ENCODE measurements at regions not wholly inside any gene's neighbourhood (a gene's known extent, or its start where the extent isn't known, plus 50 kb on each side); places are given as distances from the start of the nearest gene placed in this dataset.

DNA sequence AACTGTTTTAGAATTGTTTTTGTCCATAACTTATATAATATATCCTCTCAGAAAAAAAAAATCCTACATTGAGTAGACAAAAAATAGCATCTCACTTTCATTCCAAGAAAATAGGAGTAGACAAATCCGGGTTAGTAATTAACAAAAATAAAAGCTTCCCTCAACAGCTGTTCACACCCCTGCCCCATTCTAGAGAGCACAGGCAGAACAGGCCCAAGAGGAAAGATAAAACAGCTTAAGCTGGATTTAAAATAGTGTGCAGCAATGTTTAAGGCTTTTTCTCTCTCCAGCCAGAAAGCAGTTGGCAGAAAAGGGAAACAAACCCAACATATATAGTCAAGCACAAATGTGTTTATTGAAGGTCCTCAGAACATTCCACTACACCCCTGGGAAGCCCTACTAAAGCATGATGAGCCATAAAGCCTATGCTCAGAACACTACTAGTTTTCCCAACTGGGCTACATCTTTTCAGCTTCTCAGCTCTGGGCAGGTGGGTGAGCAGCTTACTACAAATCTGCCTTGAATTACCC is 189.9 kb downstream of the MTERF1 start:
- Histone ChIP-seq H3K27me3 (replicated peaks; ENCODE audit: insufficient read depth, low read depth, low read length, poor library complexity) (no peaks in the 10 kb centered on the region), H3K4me3 (ENCODE audit: low read depth, low read length, poor library complexity, severe bottlenecking) (no peak overlapping the region), H3K27ac (ENCODE audit: low read depth, low read length, poor library complexity, severe bottlenecking) (no peak overlapping the region), H3K4me1 (ENCODE audit: insufficient read depth, low read length, poor library complexity, severe bottlenecking) (peaks cover 6% of the 10 kb centered on the region), H3K9me3 (ENCODE audit: low read depth, low read length, poor library complexity, severe bottlenecking) (no peaks in the 10 kb centered on the region), H3K36me3 (ENCODE audit: insufficient read depth, low read length, poor library complexity, severe bottlenecking) (no peaks in the 10 kb centered on the region)
- no peak for DNase-seq (ENCODE audit: low spot score)
- POLR2A ChIA-PET (ENCODE audit: low non-redundant PET), result no interaction called here
- no TSS peak for BruUV-seq (replicated peaks)
- TF ChIP-seq, protein P1, sequence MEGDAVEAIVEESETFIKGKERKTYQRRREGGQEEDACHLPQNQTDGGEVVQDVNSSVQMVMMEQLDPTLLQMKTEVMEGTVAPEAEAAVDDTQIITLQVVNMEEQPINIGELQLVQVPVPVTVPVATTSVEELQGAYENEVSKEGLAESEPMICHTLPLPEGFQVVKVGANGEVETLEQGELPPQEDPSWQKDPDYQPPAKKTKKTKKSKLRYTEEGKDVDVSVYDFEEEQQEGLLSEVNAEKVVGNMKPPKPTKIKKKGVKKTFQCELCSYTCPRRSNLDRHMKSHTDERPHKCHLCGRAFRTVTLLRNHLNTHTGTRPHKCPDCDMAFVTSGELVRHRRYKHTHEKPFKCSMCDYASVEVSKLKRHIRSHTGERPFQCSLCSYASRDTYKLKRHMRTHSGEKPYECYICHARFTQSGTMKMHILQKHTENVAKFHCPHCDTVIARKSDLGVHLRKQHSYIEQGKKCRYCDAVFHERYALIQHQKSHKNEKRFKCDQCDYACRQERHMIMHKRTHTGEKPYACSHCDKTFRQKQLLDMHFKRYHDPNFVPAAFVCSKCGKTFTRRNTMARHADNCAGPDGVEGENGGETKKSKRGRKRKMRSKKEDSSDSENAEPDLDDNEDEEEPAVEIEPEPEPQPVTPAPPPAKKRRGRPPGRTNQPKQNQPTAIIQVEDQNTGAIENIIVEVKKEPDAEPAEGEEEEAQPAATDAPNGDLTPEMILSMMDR (conservative IDR thresholded peaks at IDR 0.05; ENCODE audit: low read depth, low read length), result no peak
- TF ChIP-seq EZH2 (IDR thresholded peaks at IDR 0.05; ENCODE audit: borderline replicate concordance, low read depth, low read length, poor library complexity, severe bottlenecking), result no peak
- CTCF ChIA-PET, result no interaction called here
- intact Hi-C loops (cut with micrococcal nuclease; ENCODE audit: unreplicated experiment), result no loop called here

DNA sequence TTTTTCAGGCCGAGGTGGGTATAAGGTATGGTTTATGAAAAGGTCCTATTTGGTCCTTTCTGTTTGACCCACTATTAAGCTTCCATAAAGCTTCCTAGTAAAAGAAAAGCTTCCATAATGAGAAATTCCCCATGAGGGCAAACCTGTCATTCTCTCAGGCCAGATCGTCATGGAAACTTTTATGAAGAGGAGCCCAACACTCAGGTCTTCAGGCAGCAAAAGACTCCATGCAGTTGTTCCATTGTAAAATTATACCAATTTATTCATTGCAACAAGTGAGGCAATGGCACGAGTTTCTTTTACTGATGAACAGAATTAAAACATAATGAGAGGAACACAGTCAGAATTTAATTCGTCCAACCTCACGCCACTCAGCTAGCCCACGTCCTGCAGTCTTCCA is 188.6 kb downstream of the MTERF1 start:
- no peaks in the 10 kb centered on the region for H3K9me3 ChIP-seq (ENCODE audit: low read depth, low read length, poor library complexity, severe bottlenecking)
- ChIA-PET POLR2A (ENCODE audit: low non-redundant PET) (no interaction called here), CTCF (no interaction called here)
- TF ChIP-seq EZH2 (IDR thresholded peaks at IDR 0.05; ENCODE audit: borderline replicate concordance, low read depth, low read length, poor library complexity, severe bottlenecking), result no peak
- TF ChIP-seq, protein P1 (conservative IDR thresholded peaks at IDR 0.05; ENCODE audit: low read depth, low read length), result no peak
- no TSS peak for BruUV-seq (replicated peaks)
- H3K36me3 ChIP-seq (ENCODE audit: insufficient read depth, low read length, poor library complexity, severe bottlenecking), result no peaks in the 10 kb centered on the region
- DNase-seq (ENCODE audit: low spot score), result no peak
- no peak overlapping the region for H3K4me3 ChIP-seq (ENCODE audit: low read depth, low read length, poor library complexity, severe bottlenecking)
- no peaks in the 10 kb centered on the region for H3K27me3 ChIP-seq (replicated peaks; ENCODE audit: insufficient read depth, low read depth, low read length, poor library complexity)
- H3K4me1 ChIP-seq (ENCODE audit: insufficient read depth, low read length, poor library complexity, severe bottlenecking), result peaks cover 6% of the 10 kb centered on the region
- H3K27ac ChIP-seq (ENCODE audit: low read depth, low read length, poor library complexity, severe bottlenecking), result no peak overlapping the region
- intact Hi-C loops (cut with micrococcal nuclease; ENCODE audit: unreplicated experiment), result no loop called here

DNA sequence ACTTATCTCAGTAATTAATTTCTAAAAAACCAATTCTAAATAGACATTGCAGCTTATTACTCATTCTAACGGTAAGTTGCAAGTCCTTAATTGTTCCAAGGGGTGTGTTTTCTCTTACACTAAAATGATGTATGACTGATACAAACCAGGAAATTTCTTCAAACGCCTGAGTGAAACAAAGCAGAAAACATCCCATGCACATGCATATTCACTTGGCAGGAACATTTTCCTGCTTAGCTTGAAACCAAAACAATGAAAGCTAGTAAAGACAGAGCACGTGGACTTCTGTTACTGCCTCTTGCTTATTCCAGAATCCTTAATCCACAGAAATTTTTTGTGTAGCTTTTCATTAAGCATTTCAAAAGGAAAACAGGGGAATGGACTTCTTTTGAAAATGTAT is 187.7 kb downstream of the MTERF1 start:
- no peak for TF ChIP-seq EZH2 (IDR thresholded peaks at IDR 0.05; ENCODE audit: borderline replicate concordance, low read depth, low read length, poor library complexity, severe bottlenecking)
- TF ChIP-seq, protein P1 (conservative IDR thresholded peaks at IDR 0.05; ENCODE audit: low read depth, low read length), result no peak
- BruUV-seq (replicated peaks), result no TSS peak
- POLR2A ChIA-PET (ENCODE audit: low non-redundant PET), result no interaction called here
- Histone ChIP-seq H3K27me3 (replicated peaks; ENCODE audit: insufficient read depth, low read depth, low read length, poor library complexity) (no peaks in the 10 kb centered on the region), H3K4me1 (ENCODE audit: insufficient read depth, low read length, poor library complexity, severe bottlenecking) (peaks cover 6% of the 10 kb centered on the region), H3K4me3 (ENCODE audit: low read depth, low read length, poor library complexity, severe bottlenecking) (no peak overlapping the region), H3K9me3 (ENCODE audit: low read depth, low read length, poor library complexity, severe bottlenecking) (no peaks in the 10 kb centered on the region), H3K36me3 (ENCODE audit: insufficient read depth, low read length, poor library complexity, severe bottlenecking) (no peaks in the 10 kb centered on the region), H3K27ac (ENCODE audit: low read depth, low read length, poor library complexity, severe bottlenecking) (no peak overlapping the region)
- no peak for DNase-seq (ENCODE audit: low spot score)
- intact Hi-C loops (cut with micrococcal nuclease; ENCODE audit: unreplicated experiment), result no loop called here
- CTCF ChIA-PET, result no interaction called here

Data from A673 (cell line).